ENCODE measurements at regions not wholly inside any gene's neighbourhood (a gene's known extent, or its start where the extent isn't known, plus 50 kb on each side); places are given as distances from the start of the nearest gene placed in this dataset.

GRCh38 chr5:176166427-176166826, 71.8 kb upstream of the SIMC1 start:
- H3K36me3 ChIP-seq (replicated peaks in 1 of 2; ENCODE audit: control insufficient read depth in 1 of 2, insufficient read depth in 2 of 2, low read length in 1 of 2) = no peaks in the 10 kb centered on the region
- peak overlapping the region in 1 of 2 experiments; percentile 7; a peak in 1 of 4 replicates for H3K27ac ChIP-seq (ENCODE audit: low read depth in 2 of 2, low read length in 1 of 2)
- ChIA-PET POLR2A (no interaction called here), CTCF (no interaction called here)
- H3K9ac ChIP-seq = 0 out of 2 replicates have a peak overlapping the region, but pooled peaks have one; percentile 17
- H3F3A ChIP-seq (replicated peaks; ENCODE audit: insufficient read depth) = no peaks in the 10 kb centered on the region
- peaks cover 0 to 3% of the 10 kb centered on the region in 2 experiments; a peak in 1 of 4 replicates for H3K4me1 ChIP-seq (ENCODE audit: control insufficient read depth in 1 of 2, insufficient read depth in 2 of 2, low read depth in 1 of 2, low read length in 1 of 2)
- H3K79me2 ChIP-seq (ENCODE audit: insufficient read depth) = no peaks in the 10 kb centered on the region
- H3K9me2 ChIP-seq = no peaks in the 10 kb centered on the region
- no peak for DNase-seq
- no peaks in the 10 kb centered on the region for H4K20me1 ChIP-seq (ENCODE audit: insufficient read depth)
- TF ChIP-seq FOSL2 (IDR thresholded peaks at IDR 0.05; ENCODE audit: borderline replicate concordance, low read depth) (peak; percentile 34; the same call in 1 of the 2 replicates), RAD21 (IDR thresholded peaks at IDR 0.05; ENCODE audit: low read length) (no peak)
- H3K4me3 ChIP-seq (ENCODE audit: low read depth in 2 of 2, low read length in 1 of 2) = no peak overlapping the region
- H3K27me3 ChIP-seq (ENCODE audit: insufficient read depth) = no peaks in the 10 kb centered on the region
- no peaks in the 10 kb centered on the region for H3K9me3 ChIP-seq
- H2AFZ ChIP-seq (ENCODE audit: low read depth) = no peak overlapping the region; the same call in 1 of the 2 replicates
- H3K4me2 ChIP-seq = no peak overlapping the region
- WGBS (ENCODE audit: low lambda C conversion rate) = 47% methylated on average over 4 of the region's 4 CpGs

GRCh38 chr5:176167800-176168199, 70.4 kb upstream of the SIMC1 start:
- H3K27me3 ChIP-seq (ENCODE audit: insufficient read depth) = no peaks in the 10 kb centered on the region
- POLR2A ChIA-PET = no interaction called here
- H2AFZ ChIP-seq (ENCODE audit: low read depth) = no peak overlapping the region
- H3K36me3 ChIP-seq (replicated peaks in 1 of 2; ENCODE audit: control insufficient read depth in 1 of 2, insufficient read depth in 2 of 2, low read length in 1 of 2) = no peaks in the 10 kb centered on the region
- no peaks in the 10 kb centered on the region for H3K4me1 ChIP-seq (ENCODE audit: control insufficient read depth in 1 of 2, insufficient read depth in 2 of 2, low read depth in 1 of 2, low read length in 1 of 2)
- no peak overlapping the region for H3K4me3 ChIP-seq (ENCODE audit: low read depth in 2 of 2, low read length in 1 of 2)
- CTCF ChIA-PET = no interaction called here
- no peaks in the 10 kb centered on the region for H3K9me3 ChIP-seq
- no peaks in the 10 kb centered on the region for H4K20me1 ChIP-seq (ENCODE audit: insufficient read depth)
- DNase-seq = no peak
- no peaks in the 10 kb centered on the region for H3K9me2 ChIP-seq
- no peak overlapping the region for H3K9ac ChIP-seq
- TF ChIP-seq USF1 (IDR thresholded peaks at IDR 0.05; ENCODE audit: borderline replicate concordance, low read depth) (no peak), RAD21 (IDR thresholded peaks at IDR 0.05; ENCODE audit: low read length) (no peak), GABPA (IDR thresholded peaks at IDR 0.05; ENCODE audit: low read depth) (no peak)
- H3K27ac ChIP-seq (ENCODE audit: low read depth in 2 of 2, low read length in 1 of 2) = no peak overlapping the region
- H3F3A ChIP-seq (replicated peaks; ENCODE audit: insufficient read depth) = no peaks in the 10 kb centered on the region
- WGBS (ENCODE audit: low lambda C conversion rate) = 78% methylated on average over 6 of the region's 6 CpGs
- no peaks in the 10 kb centered on the region for H3K79me2 ChIP-seq (ENCODE audit: insufficient read depth)
- no peak overlapping the region for H3K4me2 ChIP-seq

GRCh38 chr5:176169393-176170063, 68.7 kb upstream of the SIMC1 start:
- WGBS (ENCODE audit: low lambda C conversion rate) = 41% methylated on average over 3 of the region's 3 CpGs
- Histone ChIP-seq H3K9me2 (no peaks in the 10 kb centered on the region), H3K36me3 (replicated peaks in 1 of 2; ENCODE audit: control insufficient read depth in 1 of 2, insufficient read depth in 2 of 2, low read length in 1 of 2) (no peaks in the 10 kb centered on the region), H3K4me2 (no peak overlapping the region), H2AFZ (ENCODE audit: low read depth) (no peak overlapping the region), H3K27me3 (ENCODE audit: insufficient read depth) (no peaks in the 10 kb centered on the region), H3F3A (replicated peaks; ENCODE audit: insufficient read depth) (no peaks in the 10 kb centered on the region), H4K20me1 (ENCODE audit: insufficient read depth) (no peaks in the 10 kb centered on the region), H3K9ac (no peak overlapping the region), H3K27ac (ENCODE audit: low read depth in 2 of 2, low read length in 1 of 2) (no peak overlapping the region), H3K9me3 (no peaks in the 10 kb centered on the region), H3K4me3 (ENCODE audit: low read depth in 2 of 2, low read length in 1 of 2) (no peak overlapping the region), H3K4me1 (ENCODE audit: control insufficient read depth in 1 of 2, insufficient read depth in 2 of 2, low read depth in 1 of 2, low read length in 1 of 2) (no peaks in the 10 kb centered on the region; a peak in 1 of 4 replicates), H3K79me2 (ENCODE audit: insufficient read depth) (no peaks in the 10 kb centered on the region)
- POLR2A ChIA-PET = no interaction called here
- CTCF ChIA-PET = no interaction called here
- DNase-seq = no peak
- TF ChIP-seq USF2 (IDR thresholded peaks at IDR 0.05; ENCODE audit: borderline replicate concordance, low read depth, low read length) (no peak), RAD21 (IDR thresholded peaks at IDR 0.05; ENCODE audit: low read length) (no peak), MXI1 (IDR thresholded peaks at IDR 0.05; ENCODE audit: low read depth, low read length) (no peak), POLR2AphosphoS5 (IDR thresholded peaks at IDR 0.05; ENCODE audit: low read depth, low read length) (no peak), USF1 (IDR thresholded peaks at IDR 0.05; ENCODE audit: borderline replicate concordance, low read depth) (no peak), ZBTB33 (IDR thresholded peaks at IDR 0.05; ENCODE audit: borderline replicate concordance, low read depth) (no peak), EZH2phosphoT487 (IDR thresholded peaks at IDR 0.05; ENCODE audit: borderline replicate concordance, low read depth) (no peak), TCF12 (IDR thresholded peaks at IDR 0.05) (no peak), JUND (IDR thresholded peaks at IDR 0.05) (no peak), PBX3 (IDR thresholded peaks at IDR 0.05) (no peak), YY1 (IDR thresholded peaks at IDR 0.05; ENCODE audit: low read depth) (no peak), FOXJ3 (CRISPR knock-in tag; IDR thresholded peaks at IDR 0.05) (no peak), SIN3A (IDR thresholded peaks at IDR 0.05; ENCODE audit: borderline replicate concordance, low read depth, low read length) (no peak), TAF1 (IDR thresholded peaks at IDR 0.05; ENCODE audit: borderline replicate concordance, low read depth, low read length) (no peak)
